ENCODE measurements at regions not wholly inside any gene's neighbourhood (a gene's known extent, or its start where the extent isn't known, plus 50 kb on each side); places are given as distances from the start of the nearest gene placed in this dataset.

- in situ Hi-C loops (cut with HindIII; ENCODE audit: low sequenced_read_pairs), result no loop called here
- DNase-seq (ENCODE audit: low read depth, low spot score), result no peak
- no peak for TF ChIP-seq CTCF (IDR thresholded peaks at IDR 0.05; ENCODE audit: low read depth, low read length)
- H3K4me3 ChIP-seq (ENCODE audit: low read depth, low read length), result no peak overlapping the region
Measured at GRCh38 chr10:121266370-121266769, 331.9 kb downstream of the FGFR2 start.

- no peak for DNase-seq (ENCODE audit: low read depth, low spot score)
- in situ Hi-C loops (cut with HindIII; ENCODE audit: low sequenced_read_pairs), result no loop called here
Measured at GRCh38 chr10:121267236-121268003, 330.8 kb downstream of the FGFR2 start.

GRCh38 chr10:121268363-121268762 lies 329.9 kb downstream of the FGFR2 start:
- no peak for DNase-seq (ENCODE audit: low read depth, low spot score)
- no peak overlapping the region for H3K4me3 ChIP-seq (ENCODE audit: low read depth, low read length)
- TF ChIP-seq CTCF (IDR thresholded peaks at IDR 0.05; ENCODE audit: low read depth, low read length), result no peak
- in situ Hi-C loops (cut with HindIII; ENCODE audit: low sequenced_read_pairs), result no loop called here

More at GRCh38 chr10:121267236-121268003, 330.8 kb downstream of the FGFR2 start:
- H3K4me3 ChIP-seq (ENCODE audit: low read depth, low read length), result no peak overlapping the region
- no peak for TF ChIP-seq CTCF (IDR thresholded peaks at IDR 0.05; ENCODE audit: low read depth, low read length)

- in situ Hi-C loops (cut with HindIII; ENCODE audit: low sequenced_read_pairs), result no loop called here
- no peak for TF ChIP-seq CTCF (IDR thresholded peaks at IDR 0.05; ENCODE audit: low read depth, low read length)
- DNase-seq (ENCODE audit: low read depth, low spot score), result no peak
- H3K4me3 ChIP-seq (ENCODE audit: low read depth, low read length), result no peak overlapping the region
Measured at GRCh38 chr10:121268863-121269432, 329.3 kb downstream of the FGFR2 start.

- DNase-seq (ENCODE audit: low read depth, low spot score), result no peak
- TF ChIP-seq CTCF (IDR thresholded peaks at IDR 0.05; ENCODE audit: low read depth, low read length), result no peak
- in situ Hi-C loops (cut with HindIII; ENCODE audit: low sequenced_read_pairs), result no loop called here
- H3K4me3 ChIP-seq (ENCODE audit: low read depth, low read length), result no peak overlapping the region
Measured at GRCh38 chr10:121270906-121271305, 327.3 kb downstream of the FGFR2 start.

- TF ChIP-seq CTCF (IDR thresholded peaks at IDR 0.05; ENCODE audit: low read depth, low read length), result no peak
- in situ Hi-C loops (cut with HindIII; ENCODE audit: low sequenced_read_pairs), result no loop called here
Measured at GRCh38 chr10:121276046-121276445, 322.2 kb downstream of the FGFR2 start.

More at GRCh38 chr10:121276046-121276445, 322.2 kb downstream of the FGFR2 start:
- no peak overlapping the region for H3K4me3 ChIP-seq (ENCODE audit: low read depth, low read length)
- DNase-seq (ENCODE audit: low read depth, low spot score), result no peak

All from astrocyte of the spinal cord (primary cell).